SU-DHL-6 (cell line): ENCODE measurements at regions not wholly inside any gene's neighbourhood (a gene's known extent, or its start where the extent isn't known, plus 50 kb on each side); places are given as distances from the start of the nearest gene placed in this dataset.

Experiments used
- H2AFZ ChIP-seq: fragments of 200-600 bp; sonication (generic); 2 replicates; pipeline ENCODE4 v1.6.1; 2014; ENCODE audit warnings: low read depth, mild to moderate bottlenecking, moderate library complexity, mixed read lengths, antibody characterized with exemption, low read length; ENCODE audit not compliant: severe bottlenecking
- H3F3A ChIP-seq: fragments of 200-600 bp; shearing (Covaris generic); 2 replicates; pipeline ENCODE4 v1.6.0; 2016; ENCODE audit warnings: antibody characterized with exemption, mild to moderate bottlenecking; ENCODE audit not compliant: insufficient read depth
- H3K27ac ChIP-seq: fragments of 200-600 bp; sonication (generic); 2 replicates; pipeline ENCODE4 v1.5.1; 2016; ENCODE audit warnings: low read depth, mild to moderate bottlenecking, low read length, moderate library complexity, mixed read lengths
- H3K27me3 ChIP-seq: fragments of 200-600 bp; sonication (generic), shearing (Covaris generic); 2 replicates; pipeline ENCODE4 v1.6.0; 2014; ENCODE audit warnings: mild to moderate bottlenecking, low read length
- H3K36me3 ChIP-seq: fragments of 200-600 bp; sonication (generic); 2 replicates; pipeline ENCODE4 v1.6.1; 2014; ENCODE audit warnings: mild to moderate bottlenecking, low read length, mixed read lengths
- H3K4me2 ChIP-seq: fragments of 300-600, 200-600 bp; shearing (Covaris generic), sonication (generic); 2 replicates; pipeline ENCODE4 v1.6.0; 2014; ENCODE audit warnings: low read length, low read depth, mild to moderate bottlenecking; ENCODE audit not compliant: poor library complexity, severe bottlenecking
- H3K4me3 ChIP-seq: fragments of 200-600 bp; sonication (generic); 2 replicates; pipeline ENCODE4 v1.5.1; 2014; ENCODE audit warnings: antibody characterized with exemption, low read length, mild to moderate bottlenecking, mixed read lengths; ENCODE audit not compliant: insufficient read depth, poor library complexity, severe bottlenecking
- H3K79me2 ChIP-seq: fragments of 200-600 bp; sonication (generic); 2 replicates; pipeline ENCODE4 v1.6.1; 2014; ENCODE audit warnings: mild to moderate bottlenecking, low read length, moderate library complexity; ENCODE audit not compliant: insufficient read depth
- H3K9ac ChIP-seq: fragments of 200-600 bp; sonication (generic); 2 replicates; pipeline ENCODE4 v1.7.0; 2014; ENCODE audit warnings: mild to moderate bottlenecking, low read length
- H3K9me2 ChIP-seq: fragments of 200-600 bp; sonication (generic); replicated peaks from 2 replicates; pipeline ENCODE4 v1.6.1; 2014; ENCODE audit warnings: low read length; ENCODE audit not compliant: insufficient read depth
- H3K9me3 ChIP-seq: fragments of 200-600 bp; sonication (generic); 2 replicates; pipeline ENCODE4 v1.6.1; 2014; ENCODE audit warnings: low read length, mixed read lengths; ENCODE audit not compliant: insufficient read depth
- H4K20me1 ChIP-seq: fragments of 200-600 bp; sonication (generic); 2 replicates; pipeline ENCODE4 v1.6.1; 2014; ENCODE audit warnings: low read depth, mild to moderate bottlenecking, antibody characterized with exemption, low read length, moderate library complexity, mixed read lengths
- EZH2phosphoT487 ChIP-seq: fragments of 200-600 bp; sonication (generic), shearing (Covaris generic); conservative IDR thresholded peaks from 2 replicates; pipeline ENCODE4 v1.6.1; 2018; ENCODE audit warnings: mild to moderate bottlenecking, antibody characterized with exemption, low read length, moderate library complexity, mixed read lengths
- TF ChIP-seq, protein P1 (sequence below): fragments of 200-600 bp; sonication (generic); IDR thresholded peaks from one replicate; pipeline ENCODE4 v1.5.1; 2017; ENCODE audit warnings: antibody characterized with exemption, mild to moderate bottlenecking, low read length, moderate library complexity; ENCODE audit not compliant: insufficient read depth, poor library complexity, severe bottlenecking

DNA sequence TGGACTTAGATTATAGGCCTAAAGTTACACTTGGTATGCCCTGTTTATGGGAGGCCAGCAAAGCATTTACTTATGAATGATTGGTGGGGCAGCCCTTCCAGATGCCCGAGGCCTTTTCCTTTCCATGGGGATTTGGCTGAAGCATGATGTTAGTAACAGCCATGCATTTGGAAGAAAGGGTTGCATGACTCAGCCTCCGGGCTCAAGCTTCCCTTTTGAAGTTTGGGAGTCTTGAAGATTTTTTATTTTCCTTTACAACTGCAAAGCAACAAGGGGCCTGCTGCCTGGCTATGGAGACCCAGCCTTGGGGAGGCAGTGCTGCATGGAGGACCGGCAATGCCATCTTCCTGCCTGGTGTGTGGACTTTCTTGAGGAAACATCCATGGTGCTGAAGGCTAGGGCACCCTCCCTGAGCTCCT is 244.7 kb downstream of the ICE1 start:
- no peaks in the 10 kb centered on the region for H3K27me3 ChIP-seq
- no peaks in the 10 kb centered on the region for H3F3A ChIP-seq
- TF ChIP-seq, protein P1, sequence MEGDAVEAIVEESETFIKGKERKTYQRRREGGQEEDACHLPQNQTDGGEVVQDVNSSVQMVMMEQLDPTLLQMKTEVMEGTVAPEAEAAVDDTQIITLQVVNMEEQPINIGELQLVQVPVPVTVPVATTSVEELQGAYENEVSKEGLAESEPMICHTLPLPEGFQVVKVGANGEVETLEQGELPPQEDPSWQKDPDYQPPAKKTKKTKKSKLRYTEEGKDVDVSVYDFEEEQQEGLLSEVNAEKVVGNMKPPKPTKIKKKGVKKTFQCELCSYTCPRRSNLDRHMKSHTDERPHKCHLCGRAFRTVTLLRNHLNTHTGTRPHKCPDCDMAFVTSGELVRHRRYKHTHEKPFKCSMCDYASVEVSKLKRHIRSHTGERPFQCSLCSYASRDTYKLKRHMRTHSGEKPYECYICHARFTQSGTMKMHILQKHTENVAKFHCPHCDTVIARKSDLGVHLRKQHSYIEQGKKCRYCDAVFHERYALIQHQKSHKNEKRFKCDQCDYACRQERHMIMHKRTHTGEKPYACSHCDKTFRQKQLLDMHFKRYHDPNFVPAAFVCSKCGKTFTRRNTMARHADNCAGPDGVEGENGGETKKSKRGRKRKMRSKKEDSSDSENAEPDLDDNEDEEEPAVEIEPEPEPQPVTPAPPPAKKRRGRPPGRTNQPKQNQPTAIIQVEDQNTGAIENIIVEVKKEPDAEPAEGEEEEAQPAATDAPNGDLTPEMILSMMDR, result no peak
- TF ChIP-seq EZH2phosphoT487, result no peak
- no peaks in the 10 kb centered on the region for H3K36me3 ChIP-seq
- H3K4me3 ChIP-seq, result no peak overlapping the region
- H3K4me2 ChIP-seq, result no peak overlapping the region
- H3K9me2 ChIP-seq, result no peaks in the 10 kb centered on the region
- H3K9me3 ChIP-seq, result no peaks in the 10 kb centered on the region
- no peak overlapping the region for H3K9ac ChIP-seq
- H2AFZ ChIP-seq, result no peak overlapping the region
- no peaks in the 10 kb centered on the region for H4K20me1 ChIP-seq
- no peak overlapping the region for H3K27ac ChIP-seq
- no peaks in the 10 kb centered on the region for H3K79me2 ChIP-seq

DNA sequence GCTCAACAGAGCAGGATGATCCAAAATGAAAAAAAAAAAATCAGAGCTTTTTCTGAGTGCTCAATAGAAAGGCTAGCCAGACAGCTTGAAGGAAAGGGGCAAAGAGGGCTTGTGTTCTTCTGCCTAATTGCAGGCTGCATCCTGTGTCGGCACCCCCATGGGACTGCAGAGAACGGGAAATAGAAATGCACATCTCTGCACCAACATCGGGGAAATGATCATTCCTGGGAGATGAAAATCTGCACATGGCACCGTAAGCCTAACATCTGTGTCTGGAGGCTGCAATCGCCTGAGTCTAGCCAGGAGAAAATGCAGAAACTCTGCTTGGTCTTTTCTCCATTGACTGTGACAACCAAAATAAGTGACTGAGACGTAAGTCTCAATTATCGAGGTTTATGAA is 243.9 kb downstream of the ICE1 start:
- Histone ChIP-seq H3K27me3 (no peaks in the 10 kb centered on the region), H3K9me2 (no peaks in the 10 kb centered on the region), H3K4me3 (no peak overlapping the region), H3K4me2 (no peak overlapping the region), H3K79me2 (no peaks in the 10 kb centered on the region), H3K27ac (no peak overlapping the region), H3K9ac (no peak overlapping the region), H3K36me3 (no peaks in the 10 kb centered on the region), H4K20me1 (no peaks in the 10 kb centered on the region), H3K9me3 (no peaks in the 10 kb centered on the region), H2AFZ (no peak overlapping the region), H3F3A (no peaks in the 10 kb centered on the region)
- no peak for TF ChIP-seq EZH2phosphoT487
- TF ChIP-seq, protein P1, result no peak

DNA sequence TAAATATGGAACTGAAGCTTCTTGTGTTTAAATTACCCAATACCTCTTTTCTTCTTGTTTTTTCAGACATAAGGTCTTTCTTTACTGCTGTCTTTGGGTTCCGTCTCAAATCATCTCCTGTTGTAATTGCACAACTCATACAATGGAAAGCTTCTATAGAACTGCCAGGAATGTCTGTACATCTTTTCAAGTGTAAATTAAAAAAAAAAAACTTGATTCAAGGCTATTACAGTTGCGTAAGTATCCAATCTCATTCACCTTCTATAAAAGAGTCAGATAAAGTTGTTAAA is 243.5 kb downstream of the ICE1 start:
- H3K4me2 ChIP-seq, result no peak overlapping the region
- H3K9me3 ChIP-seq, result no peaks in the 10 kb centered on the region
- H3K4me3 ChIP-seq, result no peak overlapping the region
- H3K36me3 ChIP-seq, result no peaks in the 10 kb centered on the region
- H4K20me1 ChIP-seq, result no peaks in the 10 kb centered on the region
- H3K9ac ChIP-seq, result no peak overlapping the region
- TF ChIP-seq EZH2phosphoT487, result no peak
- TF ChIP-seq, protein P1, result no peak
- H3K79me2 ChIP-seq, result no peaks in the 10 kb centered on the region
- H3K27me3 ChIP-seq, result no peaks in the 10 kb centered on the region
- no peaks in the 10 kb centered on the region for H3K9me2 ChIP-seq
- H2AFZ ChIP-seq, result no peak overlapping the region
- H3F3A ChIP-seq, result no peaks in the 10 kb centered on the region
- H3K27ac ChIP-seq, result no peak overlapping the region
